ENCODE measurements at regions not wholly inside any gene's neighbourhood (a gene's known extent, or its start where the extent isn't known, plus 50 kb on each side); places are given as distances from the start of the nearest gene placed in this dataset.

- no peak for DNase-seq
These were observed 577.8 kb downstream of the RPS29 start for GRCh38 chr14:49008363-49008762.

GRCh38 chr14:48991141-48991540 is 595.0 kb downstream of the RPS29 start:
- no peak for DNase-seq

- no peak for DNase-seq
These were observed 602.8 kb downstream of the RPS29 start for GRCh38 chr14:48983351-48983888.

GRCh38 chr14:48974994-48975393 is 611.2 kb downstream of the RPS29 start:
- no peak for DNase-seq

GRCh38 chr14:48973151-48973550 is 613.0 kb downstream of the RPS29 start:
- no peak for DNase-seq

- no peak for DNase-seq
These were observed 615.2 kb downstream of the RPS29 start for GRCh38 chr14:48970943-48971342.

- no peak for DNase-seq
These were observed 618.8 kb downstream of the RPS29 start for GRCh38 chr14:48967419-48967818.

GRCh38 chr14:48963231-48963790 is 622.9 kb downstream of the RPS29 start:
- DNase-seq, result no peak

- no peak for DNase-seq
These were observed 628.7 kb downstream of the RPS29 start for GRCh38 chr14:48957486-48957885.

GRCh38 chr14:48955857-48956256 is 630.3 kb downstream of the RPS29 start:
- no peak for DNase-seq

DNA sequence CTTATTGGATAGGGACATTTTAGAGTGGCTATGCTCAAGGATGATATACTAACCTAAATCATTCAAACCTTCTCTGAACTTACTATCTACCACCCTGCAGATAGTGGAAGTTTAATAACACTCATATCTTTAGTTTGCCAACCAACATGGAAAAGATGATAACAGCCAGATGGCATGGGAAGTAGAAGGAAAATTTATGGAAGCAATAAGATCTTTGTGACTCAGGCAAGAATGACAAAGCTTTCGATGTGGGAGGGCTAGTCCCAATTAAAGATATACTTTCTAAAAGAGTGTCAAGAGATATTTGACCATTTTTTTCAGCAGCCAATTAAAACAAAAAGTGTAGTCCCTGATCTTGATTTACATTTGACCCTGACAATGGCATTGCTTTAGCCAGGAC is 631.7 kb downstream of the RPS29 start:
- DNase-seq, result no peak

- DNase-seq, result no peak
These were observed 641.4 kb downstream of the RPS29 start for GRCh38 chr14:48944809-48945208.

DNA sequence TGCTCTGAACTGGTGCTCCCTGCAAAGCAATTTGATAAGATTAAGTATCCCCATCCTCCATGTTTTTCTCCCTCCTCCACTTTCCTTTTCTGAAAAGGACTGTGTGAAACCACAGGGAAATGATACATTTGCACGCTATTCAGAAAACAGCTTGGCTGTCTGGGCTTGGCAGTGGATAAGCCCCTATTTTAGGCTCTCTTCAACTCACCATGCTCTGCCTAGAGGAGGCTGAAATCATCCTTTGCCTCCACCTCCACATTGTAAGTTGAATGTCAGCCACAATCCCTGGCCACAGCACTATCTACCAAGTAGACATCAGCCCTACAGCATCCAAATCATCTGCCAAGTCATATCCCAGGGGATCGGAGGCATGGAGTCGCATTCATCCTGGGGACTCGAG is 642.3 kb downstream of the RPS29 start:
- DNase-seq, result no peak

DNA sequence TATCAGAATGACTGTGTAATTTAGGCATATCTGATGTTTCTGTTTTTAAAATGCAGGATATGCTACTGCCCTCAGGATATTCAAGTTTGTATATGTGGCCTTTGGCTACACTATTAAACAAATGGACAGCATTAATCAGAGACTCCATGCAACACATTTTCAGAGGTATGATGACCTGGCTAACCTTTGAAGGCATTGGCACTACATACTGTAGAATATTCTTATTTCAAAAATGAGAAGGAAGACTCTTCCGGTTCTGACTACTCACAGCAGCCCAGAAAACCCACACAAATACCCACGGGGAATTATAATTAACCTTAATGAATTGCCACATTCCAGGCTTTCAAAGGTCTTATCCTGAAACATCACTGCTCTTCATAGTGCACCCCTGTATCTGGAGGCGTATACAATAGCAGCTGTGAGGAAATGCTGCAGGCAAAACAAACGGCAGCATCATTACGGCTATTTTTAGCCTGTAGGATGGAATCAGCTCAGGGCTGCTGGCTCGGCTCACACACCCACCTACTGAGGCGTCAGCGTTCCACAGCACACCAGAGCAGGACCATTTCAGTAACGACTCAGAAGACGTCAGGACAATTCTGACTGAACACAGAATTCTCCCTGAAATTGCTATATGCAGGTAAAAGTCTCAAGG is 648.5 kb downstream of the RPS29 start:
- no peak for DNase-seq

GRCh38 chr14:48936849-48937248 is 649.3 kb downstream of the RPS29 start:
- no peak for DNase-seq

DNA sequence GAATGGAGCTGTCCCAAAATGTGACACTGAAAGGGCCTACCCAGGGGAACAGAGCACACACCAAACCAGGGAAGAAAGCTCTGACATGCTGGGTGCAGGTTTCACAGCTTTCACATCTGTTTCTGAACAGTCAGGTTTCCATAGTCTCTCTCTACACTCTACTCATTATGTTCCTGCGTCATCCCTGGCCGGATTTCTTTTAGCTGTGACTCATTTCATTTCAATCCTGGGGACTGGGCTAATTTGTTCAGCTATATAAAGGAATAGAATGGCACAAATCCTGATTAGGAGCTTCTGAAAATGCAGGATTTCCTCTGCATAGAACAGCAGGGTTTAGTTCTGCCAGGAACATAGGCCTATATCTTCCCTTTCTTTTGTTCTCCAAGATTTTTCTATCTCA is 649.8 kb downstream of the RPS29 start:
- peak; percentile 21 for DNase-seq

- no peak for DNase-seq
These were observed 661.0 kb downstream of the RPS29 start for GRCh38 chr14:48925184-48925583.

DNA sequence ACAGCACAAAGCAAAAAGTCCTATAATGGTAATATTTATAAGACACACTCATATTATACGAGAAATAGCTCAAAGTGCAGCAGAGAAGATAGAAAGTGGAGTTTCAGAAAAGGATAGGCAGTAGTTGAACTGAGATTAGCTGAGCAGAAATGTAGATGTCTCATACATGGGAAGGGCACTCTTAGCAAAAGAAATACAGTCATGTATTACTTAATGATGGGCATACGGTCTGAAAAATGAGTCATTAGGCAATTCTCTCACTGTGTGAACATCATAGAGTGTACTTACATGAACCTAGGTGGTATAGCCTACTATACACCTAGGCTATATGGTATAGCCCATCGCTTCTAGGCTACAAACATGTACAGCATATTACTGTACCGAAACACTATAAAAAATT is 671.3 kb downstream of the RPS29 start:
- DNase-seq, result no peak

- no peak for DNase-seq
These were observed 671.8 kb downstream of the RPS29 start for GRCh38 chr14:48914382-48914781.

- DNase-seq, result no peak
These were observed 685.6 kb downstream of the RPS29 start for GRCh38 chr14:48900565-48900964.

DNA sequence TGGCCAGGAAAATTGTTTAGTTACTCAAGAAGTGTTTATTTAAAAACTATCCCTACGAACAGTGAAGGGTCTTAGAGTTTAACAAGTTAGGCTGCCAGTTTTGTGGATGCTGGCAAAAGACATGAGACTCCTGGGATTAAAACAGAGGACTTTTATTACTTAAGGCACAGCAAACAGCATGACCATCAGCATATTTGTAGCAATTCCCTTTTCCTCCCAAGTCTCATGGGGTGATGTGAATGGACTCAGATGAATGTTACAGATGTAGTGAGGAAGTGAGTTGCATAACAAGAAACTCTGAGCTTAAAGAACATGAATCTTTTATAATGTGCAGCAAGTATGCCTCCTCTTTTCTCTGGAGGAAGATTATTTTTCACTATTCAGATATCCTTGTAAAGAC is 695.8 kb downstream of the RPS29 start:
- DNase-seq, result peak; percentile 2

- no peak for DNase-seq
These were observed 709.3 kb downstream of the RPS29 start for GRCh38 chr14:48876806-48877340.

DNA sequence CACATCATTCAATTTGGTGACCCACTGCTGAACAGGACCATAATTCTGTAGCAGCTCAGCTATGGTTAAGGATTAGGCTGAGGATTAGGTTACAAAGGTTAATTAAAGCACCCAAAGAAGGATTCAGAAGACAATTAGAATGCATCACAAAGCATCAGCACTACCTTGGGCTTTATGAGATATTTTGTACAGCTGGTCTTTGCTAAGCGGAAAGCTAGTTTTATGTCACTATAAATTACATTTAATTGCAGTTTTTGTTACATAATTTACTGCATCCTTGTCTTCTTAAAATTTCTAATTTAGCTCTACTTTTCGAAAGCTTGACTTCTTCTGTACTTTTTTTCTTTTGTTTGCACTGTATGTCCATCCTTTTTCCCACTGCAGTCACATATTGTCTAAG is 711.5 kb downstream of the RPS29 start:
- no peak for DNase-seq

GRCh38 chr14:48857366-48857765 is 728.8 kb downstream of the RPS29 start:
- DNase-seq, result no peak

Measured in skin of body (tissue), 1 donor.